ENCODE measurements at regions not wholly inside any gene's neighbourhood (a gene's known extent, or its start where the extent isn't known, plus 50 kb on each side); places are given as distances from the start of the nearest gene placed in this dataset.
A peak's percentile ranks its signal among the peaks of the same experiment; 100 is the strongest.

DNA sequence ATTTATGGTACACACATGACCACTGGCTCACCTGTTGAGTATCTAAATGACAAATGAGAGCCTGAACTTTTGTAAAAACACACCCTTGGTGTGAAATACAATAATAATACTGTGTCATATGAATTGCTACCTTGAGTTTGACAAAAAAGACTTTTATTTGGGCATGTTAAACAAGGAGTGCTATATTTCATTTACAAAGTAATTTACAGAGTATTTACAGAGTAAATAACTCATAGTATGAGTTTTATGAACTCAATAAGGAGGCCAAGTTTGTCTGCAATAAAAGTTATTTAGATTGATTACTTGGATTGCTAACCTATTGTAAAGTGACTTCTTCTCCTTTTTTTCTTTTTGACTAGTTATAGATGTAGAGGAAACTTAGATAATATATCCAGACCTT lies 146.0 kb upstream of the NUDT12 start:
- intact Hi-C loops (cut with DNase I) = no loop called here
- no peak for TF ChIP-seq EP300 (IDR thresholded peaks at IDR 0.05)
- no peak for TF ChIP-seq POLR2A (IDR thresholded peaks at IDR 0.05)
- no peak for TF ChIP-seq POLR2AphosphoS5 (IDR thresholded peaks at IDR 0.05)
- TF ChIP-seq, protein P1, sequence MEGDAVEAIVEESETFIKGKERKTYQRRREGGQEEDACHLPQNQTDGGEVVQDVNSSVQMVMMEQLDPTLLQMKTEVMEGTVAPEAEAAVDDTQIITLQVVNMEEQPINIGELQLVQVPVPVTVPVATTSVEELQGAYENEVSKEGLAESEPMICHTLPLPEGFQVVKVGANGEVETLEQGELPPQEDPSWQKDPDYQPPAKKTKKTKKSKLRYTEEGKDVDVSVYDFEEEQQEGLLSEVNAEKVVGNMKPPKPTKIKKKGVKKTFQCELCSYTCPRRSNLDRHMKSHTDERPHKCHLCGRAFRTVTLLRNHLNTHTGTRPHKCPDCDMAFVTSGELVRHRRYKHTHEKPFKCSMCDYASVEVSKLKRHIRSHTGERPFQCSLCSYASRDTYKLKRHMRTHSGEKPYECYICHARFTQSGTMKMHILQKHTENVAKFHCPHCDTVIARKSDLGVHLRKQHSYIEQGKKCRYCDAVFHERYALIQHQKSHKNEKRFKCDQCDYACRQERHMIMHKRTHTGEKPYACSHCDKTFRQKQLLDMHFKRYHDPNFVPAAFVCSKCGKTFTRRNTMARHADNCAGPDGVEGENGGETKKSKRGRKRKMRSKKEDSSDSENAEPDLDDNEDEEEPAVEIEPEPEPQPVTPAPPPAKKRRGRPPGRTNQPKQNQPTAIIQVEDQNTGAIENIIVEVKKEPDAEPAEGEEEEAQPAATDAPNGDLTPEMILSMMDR (IDR thresholded peaks at IDR 0.05) = no peak
- H3K4me1 ChIP-seq = peaks cover 0 to 12% (median 4%) of the 10 kb centered on the region in 4 donors

DNA sequence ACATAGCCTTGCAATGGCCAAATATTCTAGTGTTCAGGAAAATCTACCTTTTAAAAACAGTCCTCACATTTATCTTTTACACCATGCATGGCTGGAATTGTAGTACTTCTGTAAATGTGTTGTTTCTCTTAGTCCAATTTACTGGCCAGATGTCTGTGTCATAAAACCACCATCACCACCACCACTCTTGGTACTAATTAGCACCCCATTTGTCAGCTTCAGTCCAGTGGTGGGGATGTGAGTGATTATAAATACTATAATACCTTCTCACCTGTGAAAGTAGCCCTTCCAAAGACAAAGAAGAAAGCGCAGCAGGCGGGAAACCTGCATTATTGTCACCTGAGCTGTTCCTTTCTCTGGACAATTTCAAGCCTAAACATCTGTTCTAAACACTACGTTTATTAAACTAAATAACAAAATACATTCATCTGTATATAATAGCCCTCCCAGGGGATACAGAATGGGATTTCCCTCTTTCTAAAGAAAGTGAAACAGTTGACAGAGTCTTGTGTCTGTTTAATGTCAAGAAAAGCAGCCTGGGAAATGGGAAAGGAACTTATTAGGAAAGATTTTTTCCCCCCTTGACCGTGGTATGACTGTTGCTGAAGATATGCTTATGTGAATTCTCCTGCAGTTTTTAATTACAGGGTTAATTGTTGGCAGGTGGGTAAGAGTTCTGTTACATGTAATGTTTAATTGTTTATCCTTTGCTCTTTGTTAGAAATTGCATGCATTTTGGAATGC lies 144.5 kb upstream of the NUDT12 start:
- no peaks in the 10 kb centered on the region for H3K36me3 ChIP-seq
- peaks cover 0 to 12% (median 4%) of the 10 kb centered on the region in 4 donors for H3K4me1 ChIP-seq
- H3K9me3 ChIP-seq = no peaks in the 10 kb centered on the region
- H3K27me3 ChIP-seq = no peaks in the 10 kb centered on the region
- DNase-seq = no peak
- WGBS, 2 donors = 72 to 80% methylated on average over 4 of the region's 4 CpGs
- TF ChIP-seq EP300 (IDR thresholded peaks at IDR 0.05) (no peak), POLR2AphosphoS5 (IDR thresholded peaks at IDR 0.05) (peak in 2 of 4 donors; percentile 8 to 25)
- intact Hi-C loops (cut with DNase I) = no loop called here
- H3K4me3 ChIP-seq = no peak overlapping the region
- no peak overlapping the region for H3K27ac ChIP-seq

More for the DNA sequence above, 146.0 kb upstream of the NUDT12 start:
- H3K27ac ChIP-seq = no peak overlapping the region
- DNase-seq = no peak
- no peak overlapping the region for H3K4me3 ChIP-seq
- H3K36me3 ChIP-seq = no peaks in the 10 kb centered on the region
- no peaks in the 10 kb centered on the region for H3K27me3 ChIP-seq
- no peaks in the 10 kb centered on the region for H3K9me3 ChIP-seq

DNA sequence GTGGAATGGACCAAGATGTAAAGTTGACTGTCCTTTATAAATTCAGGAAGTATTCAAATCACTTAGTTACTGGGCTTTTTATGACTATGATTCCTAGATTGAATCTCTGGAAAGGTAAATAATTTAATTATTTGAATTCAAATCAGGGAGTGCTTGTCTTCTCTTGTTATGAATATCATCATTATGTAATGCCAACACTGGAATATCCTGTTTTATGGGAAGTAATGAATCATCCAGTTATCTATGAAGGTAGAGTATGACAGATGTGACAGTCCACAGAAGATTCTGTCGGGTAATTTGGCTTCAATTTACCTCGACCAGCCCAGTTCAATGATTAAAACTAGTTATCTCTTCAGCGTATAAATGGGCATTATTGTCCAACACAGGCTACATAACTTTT lies 141.0 kb upstream of the NUDT12 start:
- no peaks in the 10 kb centered on the region for H3K36me3 ChIP-seq
- H3K27ac ChIP-seq = no peak overlapping the region
- H3K4me1 ChIP-seq = peaks cover 0 to 12% (median 4%) of the 10 kb centered on the region in 4 donors
- DNase-seq = no peak
- TF ChIP-seq, protein P1 (IDR thresholded peaks at IDR 0.05) = no peak
- TF ChIP-seq POLR2AphosphoS5 (IDR thresholded peaks at IDR 0.05) = no peak
- no peak for TF ChIP-seq POLR2A (IDR thresholded peaks at IDR 0.05)
- no peak for TF ChIP-seq EP300 (IDR thresholded peaks at IDR 0.05)
- H3K27me3 ChIP-seq = no peaks in the 10 kb centered on the region
- WGBS, 2 donors = 26 to 55% methylated on average over 3 of the region's 3 CpGs
- no peak overlapping the region for H3K4me3 ChIP-seq
- intact Hi-C loops (cut with DNase I) = no loop called here
- H3K9me3 ChIP-seq = no peaks in the 10 kb centered on the region

DNA sequence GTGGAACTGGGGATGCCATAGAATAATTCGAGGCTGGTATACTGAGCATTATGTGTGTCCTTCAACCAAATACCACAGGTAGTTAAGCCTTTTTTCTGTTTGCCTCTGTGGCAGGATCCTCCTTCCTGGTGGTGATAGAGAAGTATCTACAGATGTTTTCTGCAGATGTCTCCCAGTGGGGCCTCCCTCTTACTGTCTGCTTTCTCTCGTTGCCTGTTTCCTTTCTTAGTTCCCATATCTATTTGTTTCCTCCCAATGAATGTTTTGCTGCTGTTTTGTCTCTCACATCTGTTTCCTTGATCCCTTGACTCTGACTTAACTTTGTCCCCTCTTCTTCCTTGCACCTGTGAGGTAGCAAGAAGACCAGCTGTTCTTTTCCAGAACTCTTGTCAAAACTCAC lies 130.9 kb upstream of the NUDT12 start:
- Histone ChIP-seq H3K4me3 (no peak overlapping the region), H3K4me1 (no peaks in the 10 kb centered on the region), H3K27me3 (no peaks in the 10 kb centered on the region), H3K27ac (no peak overlapping the region), H3K36me3 (no peaks in the 10 kb centered on the region), H3K9me3 (no peaks in the 10 kb centered on the region)
- DNase-seq = no peak
- intact Hi-C loops (cut with DNase I) = no loop called here
- WGBS, 2 donors = 51 to 77% methylated on average over 2 of the region's 2 CpGs
- TF ChIP-seq, protein P1 (IDR thresholded peaks at IDR 0.05) = no peak
- no peak for TF ChIP-seq EP300 (IDR thresholded peaks at IDR 0.05)
- TF ChIP-seq POLR2AphosphoS5 (IDR thresholded peaks at IDR 0.05) = no peak
- no peak for TF ChIP-seq POLR2A (IDR thresholded peaks at IDR 0.05)

DNA sequence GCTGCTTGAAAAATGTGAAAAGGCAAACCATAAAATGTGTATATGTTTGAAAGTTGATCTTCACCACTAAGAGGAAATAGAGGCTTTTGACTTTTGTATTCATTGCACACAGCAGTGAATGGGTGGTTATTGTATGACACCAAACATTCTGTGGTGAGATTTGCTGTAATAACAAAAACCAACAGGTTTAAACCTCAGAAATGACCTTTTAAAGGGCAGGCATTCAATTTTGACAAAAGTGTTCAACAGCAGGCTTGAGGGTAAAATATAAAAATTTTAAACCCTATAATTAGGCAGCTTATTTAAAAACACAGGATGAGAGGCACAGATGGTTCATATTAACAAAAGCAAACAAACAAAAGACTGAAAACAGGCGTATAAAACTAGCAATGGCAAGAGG lies 128.1 kb upstream of the NUDT12 start:
- DNase-seq = no peak
- no peaks in the 10 kb centered on the region for H3K4me1 ChIP-seq
- intact Hi-C loops (cut with DNase I) = no loop called here
- no peaks in the 10 kb centered on the region for H3K9me3 ChIP-seq
- TF ChIP-seq, protein P1 (IDR thresholded peaks at IDR 0.05) = no peak
- TF ChIP-seq POLR2A (IDR thresholded peaks at IDR 0.05) = no peak
- TF ChIP-seq EP300 (IDR thresholded peaks at IDR 0.05) = no peak
- no peak for TF ChIP-seq POLR2AphosphoS5 (IDR thresholded peaks at IDR 0.05)
- H3K27ac ChIP-seq = no peak overlapping the region
- no peaks in the 10 kb centered on the region for H3K36me3 ChIP-seq
- 41 to 56% methylated on average over 1 of the region's 1 CpG for WGBS, 2 donors
- no peak overlapping the region for H3K4me3 ChIP-seq
- H3K27me3 ChIP-seq = no peaks in the 10 kb centered on the region

All from sigmoid colon (tissue), 6 donors.